ENCODE measurements at regions not wholly inside any gene's neighbourhood (a gene's known extent, or its start where the extent isn't known, plus 50 kb on each side); places are given as distances from the start of the nearest gene placed in this dataset.
"Not testable (repeated sequence)": the region's sequence is repeated elsewhere in the genome, so short reads cannot be mapped to it uniquely, and the experiment has no call there.

DNA sequence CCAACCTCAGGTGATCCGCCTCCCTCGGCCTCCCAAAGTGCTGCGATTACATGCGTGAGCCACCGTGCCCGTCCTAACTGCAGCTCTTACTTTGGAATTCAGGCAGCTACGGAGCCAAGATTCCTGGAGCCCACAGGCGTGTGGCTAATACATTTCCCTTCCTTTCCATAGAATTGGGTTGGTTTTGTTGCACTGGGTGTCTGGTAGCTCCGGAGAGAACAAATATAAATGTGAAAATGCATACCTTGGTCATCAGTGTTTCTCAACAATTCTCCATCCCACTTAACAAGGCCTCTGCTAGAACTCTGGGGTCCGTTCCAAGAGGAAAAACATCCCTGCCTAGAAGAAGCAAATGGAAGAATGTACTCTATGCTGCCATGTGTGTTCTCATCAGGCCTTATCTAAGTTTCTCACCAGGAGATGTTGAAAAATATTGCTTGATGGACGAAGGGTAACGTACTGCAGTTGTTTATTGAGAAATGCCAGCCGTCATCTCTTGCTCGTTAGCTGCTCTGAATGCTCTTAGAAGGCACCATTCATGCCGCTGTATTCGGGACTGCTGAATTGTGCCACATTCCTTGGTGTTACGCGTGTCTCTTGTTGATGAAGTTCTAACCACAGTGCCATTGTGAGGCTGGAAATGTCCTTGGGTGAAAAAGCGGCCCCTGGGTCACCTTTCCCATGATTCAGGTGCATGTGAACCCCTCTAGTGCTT lies 50.5 kb upstream of the CD99 start:
- DNase-seq (ENCODE audit: low read depth in 2 of 2) = no peak

DNA sequence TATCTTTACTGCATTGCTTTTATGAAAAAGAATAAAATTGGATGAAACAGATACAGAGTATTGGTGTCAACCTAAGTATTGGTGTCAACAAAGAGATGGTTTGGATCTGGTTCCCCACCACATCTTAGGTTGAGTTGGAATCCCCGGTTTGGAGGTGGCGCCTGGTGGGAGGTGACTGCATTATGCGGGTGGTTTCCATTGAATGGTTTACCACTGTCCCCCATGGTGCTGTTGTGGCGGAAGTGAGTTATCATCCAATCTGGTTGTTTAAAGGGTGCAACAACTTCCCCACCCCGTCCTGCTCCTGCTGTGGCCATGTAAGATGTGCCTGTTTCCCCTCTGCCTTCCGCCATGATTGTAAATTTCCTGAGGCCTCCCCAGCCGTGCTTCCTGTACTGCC lies 52.8 kb upstream of the CD99 start:
- DNase-seq (ENCODE audit: low read depth in 2 of 2) = no peak

DNA sequence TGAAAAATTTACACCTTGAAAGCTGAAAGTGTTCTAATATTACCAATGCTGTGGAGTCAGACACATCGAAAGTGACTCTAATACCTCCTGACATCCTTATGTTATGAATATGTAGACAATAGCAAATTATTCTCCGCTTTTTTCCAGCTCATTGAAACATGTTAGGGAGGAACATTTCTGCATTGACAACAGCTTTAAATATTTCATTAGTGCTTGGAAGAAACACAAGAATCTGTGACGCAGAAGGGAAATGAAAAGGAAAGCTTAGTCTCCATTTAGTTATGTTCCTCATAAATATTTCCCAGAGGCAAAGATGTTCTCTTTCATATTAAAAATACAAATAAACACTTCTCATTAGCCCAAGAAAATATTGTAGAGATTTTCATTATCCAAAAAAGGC lies 55.8 kb upstream of the CD99 start:
- no peak for DNase-seq (ENCODE audit: low read depth in 2 of 2)

DNA sequence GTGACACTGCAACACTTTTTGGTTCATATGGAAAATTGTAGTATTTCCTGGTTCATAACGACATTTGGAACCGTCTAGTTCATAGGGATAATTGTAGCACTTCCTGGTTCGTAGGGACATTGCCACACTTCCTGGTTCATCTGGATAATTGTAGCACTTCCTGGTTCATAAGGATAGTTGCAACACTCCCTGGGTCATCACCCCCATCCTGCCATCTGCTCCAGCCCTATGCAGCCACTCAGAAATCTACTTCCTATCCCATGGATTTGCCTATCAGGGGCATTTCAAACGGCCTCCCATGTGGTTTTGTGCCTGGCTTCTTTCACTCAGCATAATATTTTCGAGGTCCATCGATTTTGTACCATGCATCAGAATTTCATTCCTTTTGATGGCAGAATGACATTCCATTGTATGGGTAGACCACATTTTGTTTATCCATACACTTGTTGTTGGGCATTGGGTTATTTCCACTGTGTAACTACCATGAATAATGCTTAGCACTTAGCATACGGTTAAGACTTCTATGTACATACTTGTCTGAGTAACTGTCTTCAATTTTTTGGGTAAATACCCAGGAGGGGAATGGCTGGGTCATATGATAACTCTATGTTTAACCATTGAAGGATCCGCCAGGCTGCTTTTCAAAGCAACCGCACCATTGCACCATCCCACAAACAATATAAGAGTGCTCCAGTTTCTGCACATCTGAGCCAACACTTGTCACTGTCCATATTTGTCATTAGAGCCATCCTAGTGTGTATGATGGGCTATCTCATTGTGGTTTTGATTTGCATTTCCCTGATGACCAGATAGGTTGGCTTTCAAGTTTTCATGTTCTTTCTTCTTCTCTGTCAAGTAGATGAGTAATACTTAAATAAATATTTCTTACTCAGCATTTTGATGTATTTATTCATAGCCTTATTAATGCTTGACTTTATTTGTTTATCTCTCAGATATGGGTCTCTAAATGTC lies 58.3 kb upstream of the CD99 start:
- no peak for DNase-seq (ENCODE audit: low read depth in 2 of 2)

DNA sequence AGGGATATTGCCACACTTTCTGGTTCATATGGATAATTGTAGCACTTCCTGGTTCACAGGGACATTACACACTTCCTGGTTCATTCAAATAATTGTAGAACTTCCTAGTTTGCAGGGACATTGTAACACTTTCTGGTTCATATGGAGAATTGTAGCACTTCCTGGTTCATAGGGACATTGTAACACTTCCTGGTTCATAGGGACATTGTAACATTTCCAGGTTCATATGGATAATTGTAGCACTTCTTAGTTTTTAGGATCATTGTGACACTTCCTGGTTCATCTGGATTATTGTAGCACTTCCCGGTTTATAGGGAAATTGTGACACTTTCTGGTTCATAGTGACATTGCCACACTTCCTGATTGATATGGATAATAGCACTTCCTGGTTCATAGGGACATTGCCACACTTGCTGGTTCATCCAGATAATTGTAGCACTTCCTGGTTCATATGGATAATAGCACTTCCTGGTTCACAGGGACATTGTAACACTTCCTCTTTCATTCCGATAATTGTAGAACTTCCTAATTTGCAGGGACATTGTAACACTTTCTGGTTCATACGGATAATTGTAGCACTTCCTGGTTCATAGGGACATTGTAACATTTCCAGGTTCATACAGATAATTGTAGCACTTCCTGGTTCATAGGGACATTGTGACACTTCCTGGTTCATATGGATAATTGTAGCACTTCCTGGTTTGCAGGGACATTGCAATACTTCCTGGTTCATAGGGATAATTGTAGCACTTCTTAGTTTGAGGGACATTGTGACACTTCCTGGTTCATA lies 59.2 kb upstream of the CD99 start:
- no peak for DNase-seq (ENCODE audit: low read depth in 2 of 2)

DNA sequence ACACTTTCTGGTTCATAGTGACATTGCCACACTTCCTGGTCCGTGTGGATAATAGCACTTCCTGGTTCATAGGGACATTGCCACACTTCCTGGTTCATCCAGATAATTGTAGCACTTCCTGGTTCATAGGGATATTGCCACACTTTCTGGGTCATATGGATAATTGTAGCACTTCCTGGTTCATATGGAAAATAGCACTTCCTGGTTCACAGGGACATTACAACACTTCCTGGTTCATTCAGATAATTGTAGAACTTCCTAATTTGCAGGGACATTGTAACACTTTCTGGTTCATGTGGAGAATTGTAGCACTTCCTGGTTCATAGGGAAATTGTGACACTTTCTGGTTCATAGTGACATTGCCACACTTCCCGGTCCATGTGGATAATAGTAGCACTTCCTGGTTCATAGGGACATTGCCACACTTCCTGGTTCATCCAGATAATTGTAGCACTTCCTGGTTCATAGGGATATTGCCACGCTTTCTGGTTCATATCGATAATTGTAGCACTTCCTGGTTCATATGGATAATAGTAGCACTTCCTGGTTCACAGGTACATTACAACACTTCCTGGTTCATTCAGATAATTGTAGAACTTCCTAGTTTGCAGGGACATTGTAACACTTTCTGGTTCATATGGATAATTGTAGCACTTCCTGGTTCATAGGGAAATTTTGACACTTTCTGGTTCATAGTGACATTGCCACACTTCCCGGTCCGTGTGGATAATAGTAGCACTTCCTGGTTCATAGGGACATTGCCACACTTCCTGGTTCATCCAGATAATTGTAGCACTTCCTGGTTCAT lies 60.0 kb upstream of the CD99 start:
- DNase-seq (ENCODE audit: low read depth in 2 of 2) = not testable (repeated sequence)

DNA sequence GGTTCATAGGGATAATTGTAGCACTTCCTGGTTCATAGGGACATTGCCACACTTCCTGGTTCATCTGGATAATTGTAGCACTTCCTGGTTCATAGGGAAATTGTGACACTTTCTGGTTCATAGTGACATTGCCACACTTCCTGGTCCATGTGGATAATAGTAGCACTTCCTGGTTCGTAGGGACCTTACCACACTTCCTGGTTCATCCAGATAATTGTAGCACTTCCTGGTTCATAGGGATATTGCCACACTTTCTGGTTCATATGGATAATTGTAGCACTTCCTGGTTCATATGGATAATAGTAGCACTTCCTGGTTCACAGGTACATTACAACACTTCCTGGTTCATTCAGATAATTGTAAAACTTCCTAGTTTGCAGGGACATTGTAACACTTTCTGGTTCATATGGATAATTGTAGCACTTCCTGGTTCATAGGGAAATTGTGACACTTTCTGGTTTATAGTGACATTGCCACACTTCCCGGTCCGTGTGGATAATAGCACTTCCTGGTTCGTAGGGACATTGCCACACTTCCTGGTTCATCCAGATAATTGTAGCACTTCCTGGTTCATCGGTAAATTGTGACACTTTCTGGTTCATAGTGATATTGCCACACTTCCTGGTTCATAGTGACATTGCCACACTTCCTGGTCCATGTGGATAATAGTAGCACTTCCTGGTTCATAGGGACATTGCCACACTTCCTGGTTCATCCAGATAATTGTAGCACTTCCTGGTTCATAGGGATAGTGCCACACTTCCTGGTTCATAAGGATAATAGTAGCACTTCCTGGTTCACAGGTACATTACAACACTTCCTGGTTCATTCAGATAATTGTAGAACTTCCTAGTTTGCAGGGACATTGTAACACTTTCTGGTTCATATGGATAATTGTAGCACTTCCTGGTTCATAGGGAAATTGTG lies 60.8 kb upstream of the CD99 start:
- not testable (repeated sequence) for DNase-seq (ENCODE audit: low read depth in 2 of 2)

DNA sequence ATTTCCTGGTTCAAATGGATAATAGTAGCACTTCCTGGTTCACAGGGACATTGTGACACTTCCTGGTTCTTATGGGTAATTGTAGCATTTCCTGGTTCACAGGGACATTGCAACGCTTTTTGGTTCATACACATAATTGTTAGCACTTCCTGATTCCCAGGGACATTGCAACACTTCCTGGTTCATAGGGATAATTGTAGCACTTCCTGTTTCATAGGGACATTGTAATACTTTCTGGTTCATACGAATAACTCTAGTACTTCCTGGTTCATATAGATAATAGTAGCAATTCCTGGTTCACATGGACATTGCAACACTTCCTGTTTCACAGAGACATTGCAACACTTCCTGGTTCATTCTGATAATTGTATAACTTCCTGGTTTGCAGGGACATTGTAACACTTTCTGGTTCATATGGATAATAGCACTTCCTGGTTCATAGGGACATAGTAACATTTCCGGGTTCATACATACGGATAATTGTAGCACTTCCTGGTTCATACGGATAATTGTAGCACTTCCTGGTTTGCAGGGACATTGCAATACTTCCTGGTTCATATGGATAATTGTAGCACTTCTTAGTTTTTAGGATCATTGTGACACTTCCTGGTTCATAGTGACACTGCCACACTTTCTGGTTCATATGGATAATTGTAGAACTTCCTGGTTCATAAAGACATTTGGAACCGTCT lies 61.6 kb upstream of the CD99 start:
- DNase-seq (ENCODE audit: low read depth in 2 of 2) = no peak

DNA sequence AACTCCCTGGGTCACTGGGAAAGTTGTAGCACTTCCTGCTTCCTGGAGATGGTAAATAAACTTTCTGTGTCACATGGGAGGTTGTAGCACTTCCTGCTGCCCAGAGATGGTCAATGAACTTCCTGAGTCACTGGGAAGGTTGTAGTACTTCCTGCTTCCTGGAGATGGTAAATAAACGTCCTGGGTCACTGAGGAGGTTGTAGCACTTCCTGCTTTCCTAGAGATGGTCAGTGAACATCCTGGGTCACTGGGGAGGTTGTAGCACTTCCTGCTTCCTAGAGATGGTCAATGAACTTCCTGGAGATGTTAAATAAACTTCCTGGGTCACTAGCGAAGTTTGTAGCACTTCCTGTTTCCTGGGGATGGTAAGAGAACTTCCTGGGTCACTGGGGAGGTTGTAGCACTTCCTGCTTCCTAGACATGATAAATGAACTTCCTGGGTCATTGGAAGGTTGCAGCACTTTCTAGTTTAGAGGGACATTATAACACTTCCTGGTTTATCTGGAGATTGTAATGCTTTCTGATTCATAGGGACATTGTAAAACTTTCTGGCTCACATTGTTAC lies 62.3 kb upstream of the CD99 start:
- DNase-seq (ENCODE audit: low read depth in 2 of 2) = no peak

DNA sequence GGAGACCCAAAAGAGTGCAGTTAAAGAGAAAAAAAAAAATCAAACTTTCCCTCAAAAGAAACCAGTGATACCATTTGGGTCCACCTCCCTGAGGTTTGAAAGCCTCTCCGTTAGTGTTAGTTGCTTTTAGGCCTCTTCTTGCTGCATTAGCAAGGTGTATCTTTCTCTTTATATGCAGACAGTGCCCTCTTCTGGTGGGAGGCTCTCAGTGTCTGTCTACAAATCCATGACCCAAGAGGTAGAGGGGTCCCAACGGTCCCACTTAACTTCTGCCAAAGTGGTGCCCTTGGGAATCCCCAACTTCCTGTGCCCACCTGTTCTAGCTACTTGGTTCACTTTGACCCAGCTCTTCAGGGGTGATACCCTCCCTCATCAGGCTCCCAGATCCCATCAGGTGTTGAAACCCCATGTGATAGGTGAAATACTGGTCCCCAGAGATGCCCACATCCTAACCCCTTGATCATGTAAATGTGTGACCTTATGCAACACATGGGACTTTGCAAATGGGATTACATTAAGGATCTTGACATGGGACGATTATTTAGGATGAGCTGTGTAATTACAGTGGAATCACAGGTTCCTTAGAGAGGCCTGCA lies 63.7 kb upstream of the CD99 start:
- DNase-seq (ENCODE audit: low read depth in 2 of 2) = peak in 1 of 2 donors; percentile 55

DNA sequence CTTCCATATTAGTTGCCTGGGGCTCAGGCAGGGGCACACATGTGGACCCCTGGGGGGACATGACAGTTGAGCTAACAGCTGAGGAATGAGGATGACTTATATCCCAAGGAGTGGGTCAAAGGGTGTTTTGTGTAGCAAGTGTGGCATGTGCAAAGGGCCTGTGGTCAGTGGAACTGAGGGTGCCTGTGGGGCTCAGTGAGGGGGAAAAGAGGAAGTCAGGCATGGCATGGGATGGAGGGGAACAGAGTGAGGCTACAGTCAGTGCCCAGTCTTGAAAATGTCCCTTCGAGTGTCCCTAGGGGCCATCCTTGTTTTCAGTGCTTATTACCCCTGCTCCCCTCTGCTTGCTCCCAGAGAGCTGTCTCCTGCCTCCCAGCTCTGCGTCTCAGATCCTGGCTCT lies 64.3 kb upstream of the CD99 start:
- DNase-seq (ENCODE audit: low read depth in 2 of 2) = no peak

DNA sequence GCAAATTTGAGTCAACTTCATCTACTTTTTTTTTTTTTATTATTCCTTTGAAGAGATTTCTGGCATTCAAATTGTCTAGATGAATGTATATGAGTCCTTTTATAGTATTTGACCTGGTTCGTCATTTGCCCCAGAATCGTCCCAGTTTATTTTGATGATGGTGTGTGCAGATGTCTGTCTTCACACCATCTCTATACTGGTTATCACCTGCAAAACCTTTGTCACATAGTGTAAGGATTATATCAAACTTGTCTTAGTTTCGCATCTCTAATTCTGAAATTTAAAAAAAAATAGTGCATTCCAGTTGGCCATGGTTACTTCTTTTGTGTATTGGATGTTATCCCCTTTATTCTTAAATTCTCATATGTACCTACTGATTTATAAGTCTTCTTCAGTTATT lies 70.5 kb upstream of the CD99 start:
- no peak for DNase-seq (ENCODE audit: low read depth in 2 of 2)

DNA sequence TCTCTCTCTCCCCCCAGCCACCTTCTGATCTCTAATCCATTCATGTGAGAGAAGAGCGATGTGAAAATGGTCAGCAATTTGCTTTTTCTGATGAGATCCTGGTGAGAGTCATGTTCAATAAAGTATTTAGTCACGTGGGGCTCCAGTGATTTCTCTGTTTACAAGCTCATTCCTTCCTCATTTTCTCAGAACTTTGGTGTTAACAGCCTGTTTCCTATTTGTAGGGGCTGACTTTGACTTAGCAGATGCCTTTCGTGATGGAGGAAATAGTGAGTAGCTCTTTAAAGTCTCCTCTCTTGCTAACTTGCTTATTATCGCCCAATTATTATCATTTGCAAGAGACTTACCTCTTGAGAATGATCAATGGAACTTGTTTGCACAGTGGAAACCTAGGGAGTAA lies 72.6 kb upstream of the CD99 start:
- no peak for DNase-seq (ENCODE audit: low read depth in 2 of 2)

DNA sequence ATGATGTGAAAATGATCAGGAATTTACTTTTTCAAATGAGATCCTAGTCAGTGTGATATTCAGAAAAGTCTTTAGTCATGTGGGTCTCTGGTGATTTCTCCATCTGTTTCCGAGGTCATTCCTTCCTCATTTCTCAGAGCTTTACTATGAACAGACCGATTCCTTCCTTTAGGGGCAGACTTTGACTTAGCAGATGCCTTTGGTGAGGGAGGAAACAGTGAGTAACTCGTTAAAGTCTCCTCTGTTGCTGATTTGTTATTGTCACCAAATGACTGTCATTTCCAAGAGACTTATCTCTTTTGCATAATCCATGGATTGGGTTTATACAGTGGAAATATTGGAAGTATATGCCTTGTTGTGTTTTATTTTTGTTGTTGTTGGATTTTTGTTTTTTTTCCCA lies 76.2 kb upstream of the CD99 start:
- DNase-seq (ENCODE audit: low read depth in 2 of 2) = peak in 1 of 2 donors; percentile 84

DNA sequence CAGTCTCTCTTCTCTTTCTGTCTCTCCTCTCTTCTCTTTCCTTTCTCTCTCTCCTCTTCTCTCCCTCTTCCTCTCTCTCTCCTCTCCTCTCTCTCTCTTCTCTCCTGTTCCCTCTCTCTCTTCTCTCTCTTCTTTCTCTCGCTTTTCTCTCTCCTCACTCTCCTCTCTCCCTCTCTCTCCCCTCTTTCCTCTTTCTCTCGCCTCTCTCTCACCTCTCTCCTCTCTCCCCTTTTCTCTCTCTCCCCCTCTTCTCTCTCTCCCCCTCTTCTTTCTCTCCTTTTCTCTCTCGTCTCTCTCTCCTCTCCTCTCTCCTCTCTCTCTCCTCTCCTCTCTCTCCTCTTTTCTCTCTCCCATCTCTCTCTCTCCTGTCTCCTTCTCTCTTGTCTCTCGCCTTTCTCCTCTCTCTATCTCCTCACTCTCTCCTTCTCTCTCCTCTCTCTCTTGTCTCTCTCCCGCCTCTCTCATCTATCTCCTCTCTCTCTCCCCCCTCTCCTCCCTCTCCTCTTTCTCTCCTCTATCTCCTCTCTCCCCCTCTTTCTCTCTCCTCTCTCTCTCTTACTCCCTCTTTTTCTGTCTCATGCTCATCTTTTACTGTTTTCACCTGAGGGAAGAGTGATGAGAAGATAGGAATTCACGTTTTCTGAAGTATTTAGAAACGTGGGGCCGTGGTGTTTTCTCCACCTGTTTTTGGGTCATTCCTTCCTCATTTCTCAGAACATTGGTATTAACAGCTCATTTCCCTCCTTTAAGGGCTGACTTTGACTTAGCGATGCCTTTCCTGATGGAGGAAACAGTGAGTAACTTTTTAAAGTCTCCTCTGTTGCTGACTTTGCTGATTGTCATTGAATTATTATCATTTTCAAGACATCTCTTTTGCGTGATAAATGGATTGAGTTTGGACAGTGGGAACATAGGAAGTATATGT lies 80.6 kb upstream of the CD99 start:
- DNase-seq (ENCODE audit: low read depth in 2 of 2) = peak in 1 of 2 donors; percentile 41

DNA sequence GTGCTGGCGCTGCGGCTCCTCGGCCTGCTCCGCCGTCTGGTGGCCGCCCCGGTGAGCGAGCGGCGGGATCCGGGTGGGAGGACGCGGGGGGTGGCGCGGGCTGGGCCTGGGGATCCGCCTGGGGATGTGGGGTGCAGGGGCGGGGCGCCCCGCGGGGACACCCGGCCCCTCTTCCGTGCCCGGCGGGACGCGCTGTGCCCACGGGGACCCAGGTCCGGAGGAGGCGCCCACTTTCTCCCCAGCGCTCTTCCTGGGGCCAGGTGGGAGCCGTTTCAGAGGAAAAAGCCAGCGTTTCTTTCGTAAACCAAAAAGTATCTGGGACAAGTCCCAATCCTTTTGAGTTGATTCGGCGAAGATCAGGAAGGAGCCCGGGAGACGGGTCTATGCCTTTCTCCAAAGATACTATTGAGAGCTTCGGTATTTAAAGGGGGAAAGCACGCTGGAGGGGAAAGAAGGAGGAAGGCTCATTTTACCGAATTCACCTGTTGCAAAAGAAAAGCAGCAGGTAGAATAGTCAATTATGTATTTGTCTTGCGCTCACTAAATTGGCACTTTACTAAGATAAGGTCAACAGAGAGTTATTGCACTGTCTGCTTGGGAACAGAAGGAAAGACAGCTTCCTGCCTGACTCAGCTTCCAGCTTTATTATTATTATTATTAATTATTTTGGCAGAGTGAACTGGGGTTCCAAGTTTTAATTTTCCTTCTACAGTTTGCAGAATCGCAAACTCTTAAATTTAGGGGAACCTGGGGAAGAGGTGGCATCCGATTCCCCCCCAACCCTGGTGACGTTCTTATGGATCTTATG lies 81.5 kb upstream of the CD99 start:
- peak in 1 of 2 donors; percentile 37 for DNase-seq (ENCODE audit: low read depth in 2 of 2)

All from dermis microvascular lymphatic vessel endothelial cell (primary cell).